GM13976 (cell line): ENCODE measurements at regions not wholly inside any gene's neighbourhood (a gene's known extent, or its start where the extent isn't known, plus 50 kb on each side); places are given as distances from the start of the nearest gene placed in this dataset.

ENCODE experiments used
- DNase-seq: peaks from one replicate; pipeline ENCODE4 v3.0.0; 2012; ENCODE audit warnings: low spot score
- in situ Hi-C: fragments of 300-500 bp; cut with MboI; formaldehyde crosslinking; loops from one replicate; pipeline ENCODE4 v1.12.0; 2022; ENCODE audit warnings: low sequenced_read_pairs, mixed read lengths, inconsistent platforms; ENCODE audit not compliant: unreplicated experiment
- TF ChIP-seq, protein P1 (sequence below): IDR thresholded peaks from 2 replicates; pipeline ENCODE4 v1.5.1; 2012; ENCODE audit warnings: borderline replicate concordance, mild to moderate bottlenecking; ENCODE audit not compliant: insufficient read depth; ENCODE audit errors: extremely low read depth, missing control alignments, control extremely low read depth

DNA sequence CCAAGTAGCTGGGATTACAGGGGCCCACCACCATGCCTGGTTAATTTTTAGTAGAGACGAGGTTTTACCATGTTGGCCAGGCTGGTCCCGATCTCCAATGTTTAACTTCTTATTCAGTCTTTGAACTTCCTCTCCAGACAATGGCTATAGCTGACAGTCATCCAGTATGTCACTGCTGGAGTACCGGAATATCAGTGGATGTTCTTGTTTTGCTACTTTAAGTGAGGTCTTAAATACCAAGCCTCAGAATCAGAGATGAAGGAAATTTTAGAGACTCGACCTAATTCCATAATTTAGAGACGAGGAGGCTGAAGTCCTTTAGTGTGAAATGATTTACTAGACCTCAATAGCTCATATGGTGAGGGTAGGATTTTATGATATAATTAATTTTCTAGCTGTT is 294.8 kb upstream of the KLF6 start:
- in situ Hi-C loops = no loop called here
- no peak for DNase-seq
- TF ChIP-seq, protein P1, sequence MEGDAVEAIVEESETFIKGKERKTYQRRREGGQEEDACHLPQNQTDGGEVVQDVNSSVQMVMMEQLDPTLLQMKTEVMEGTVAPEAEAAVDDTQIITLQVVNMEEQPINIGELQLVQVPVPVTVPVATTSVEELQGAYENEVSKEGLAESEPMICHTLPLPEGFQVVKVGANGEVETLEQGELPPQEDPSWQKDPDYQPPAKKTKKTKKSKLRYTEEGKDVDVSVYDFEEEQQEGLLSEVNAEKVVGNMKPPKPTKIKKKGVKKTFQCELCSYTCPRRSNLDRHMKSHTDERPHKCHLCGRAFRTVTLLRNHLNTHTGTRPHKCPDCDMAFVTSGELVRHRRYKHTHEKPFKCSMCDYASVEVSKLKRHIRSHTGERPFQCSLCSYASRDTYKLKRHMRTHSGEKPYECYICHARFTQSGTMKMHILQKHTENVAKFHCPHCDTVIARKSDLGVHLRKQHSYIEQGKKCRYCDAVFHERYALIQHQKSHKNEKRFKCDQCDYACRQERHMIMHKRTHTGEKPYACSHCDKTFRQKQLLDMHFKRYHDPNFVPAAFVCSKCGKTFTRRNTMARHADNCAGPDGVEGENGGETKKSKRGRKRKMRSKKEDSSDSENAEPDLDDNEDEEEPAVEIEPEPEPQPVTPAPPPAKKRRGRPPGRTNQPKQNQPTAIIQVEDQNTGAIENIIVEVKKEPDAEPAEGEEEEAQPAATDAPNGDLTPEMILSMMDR = no peak

GRCh38 chr10:4077804-4078203 is 292.8 kb upstream of the KLF6 start:
- no peak for DNase-seq
- TF ChIP-seq, protein P1 = no peak
- in situ Hi-C loops = no loop called here

GRCh38 chr10:4076983-4077382 is 292.0 kb upstream of the KLF6 start:
- TF ChIP-seq, protein P1 = no peak
- no peak for DNase-seq
- in situ Hi-C loops = no loop called here

DNA sequence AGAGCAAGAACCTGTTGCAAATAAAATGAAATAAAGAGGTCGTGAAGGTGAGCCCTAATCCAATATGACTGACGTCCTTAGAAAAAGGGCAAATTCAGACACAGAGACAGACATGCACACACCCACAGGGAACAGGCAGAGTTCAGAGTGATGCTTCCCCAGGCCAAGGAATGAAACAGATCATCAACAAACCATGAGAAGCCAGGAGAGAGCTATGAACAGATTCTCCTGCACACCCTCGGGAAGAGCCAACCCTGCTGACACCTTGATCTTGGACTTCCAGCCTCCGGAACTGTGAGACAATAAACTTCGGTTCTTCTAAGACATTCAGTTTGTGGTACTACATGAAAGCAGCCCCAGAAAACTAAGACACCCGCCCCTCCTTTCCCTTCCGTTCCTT is 290.4 kb upstream of the KLF6 start:
- TF ChIP-seq, protein P1 = no peak
- in situ Hi-C loops = no loop called here
- DNase-seq = no peak

GRCh38 chr10:4074545-4075407 is 289.8 kb upstream of the KLF6 start:
- TF ChIP-seq, protein P1 = no peak
- DNase-seq = no peak
- in situ Hi-C loops = no loop called here

DNA sequence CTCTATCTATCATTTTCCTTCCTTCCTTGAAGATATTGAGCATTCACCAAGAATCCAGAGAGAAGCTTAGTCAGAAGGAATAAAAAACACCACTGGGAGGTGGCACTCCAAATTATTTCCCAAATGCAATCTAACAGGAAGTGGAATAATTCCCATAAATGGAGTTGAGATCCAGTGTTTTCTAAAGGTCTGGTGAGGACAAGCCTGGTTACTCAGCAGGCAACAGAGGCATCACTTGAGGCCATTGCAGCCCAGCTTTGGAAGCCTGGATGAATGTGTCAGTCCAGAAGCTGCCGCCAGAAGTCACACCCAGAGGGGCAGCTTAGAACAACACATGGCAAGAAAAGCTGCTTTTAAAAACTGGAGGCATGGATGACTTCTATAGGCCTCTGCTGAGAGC is 288.9 kb upstream of the KLF6 start:
- in situ Hi-C loops = no loop called here
- TF ChIP-seq, protein P1 = no peak
- DNase-seq = no peak
